ENCODE measurements at regions not wholly inside any gene's neighbourhood (a gene's known extent, or its start where the extent isn't known, plus 50 kb on each side); places are given as distances from the start of the nearest gene placed in this dataset.

DNA sequence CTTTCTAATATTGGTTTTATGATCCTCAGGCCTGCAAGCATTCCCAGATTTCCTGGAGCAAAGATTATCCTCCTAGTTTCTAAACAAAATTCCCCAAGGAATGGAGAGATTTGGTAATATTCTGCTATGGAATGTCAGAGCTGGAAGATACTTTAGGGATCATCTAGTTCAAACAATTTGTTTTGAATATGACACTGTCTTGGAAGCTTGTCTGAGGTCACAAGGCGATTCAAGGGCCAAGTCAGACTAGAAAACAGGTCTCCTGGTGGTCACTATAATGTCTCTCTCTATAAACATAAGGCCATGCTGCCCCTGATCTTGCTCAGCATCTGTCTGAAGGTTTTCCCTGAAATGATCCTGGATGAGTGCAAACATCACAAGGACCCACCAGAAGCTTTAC, 143.4 kb upstream of the BCL6 start:
- no TSS peak for BruUV-seq (replicated peaks)
- TF ChIP-seq TCF7L2 (IDR thresholded peaks at IDR 0.05; ENCODE audit: low read depth, low read length): no peak
- TF ChIP-seq POLR2AphosphoS5 (IDR thresholded peaks at IDR 0.05; ENCODE audit: low read depth, low read length): no peak
- TF ChIP-seq, protein P1, sequence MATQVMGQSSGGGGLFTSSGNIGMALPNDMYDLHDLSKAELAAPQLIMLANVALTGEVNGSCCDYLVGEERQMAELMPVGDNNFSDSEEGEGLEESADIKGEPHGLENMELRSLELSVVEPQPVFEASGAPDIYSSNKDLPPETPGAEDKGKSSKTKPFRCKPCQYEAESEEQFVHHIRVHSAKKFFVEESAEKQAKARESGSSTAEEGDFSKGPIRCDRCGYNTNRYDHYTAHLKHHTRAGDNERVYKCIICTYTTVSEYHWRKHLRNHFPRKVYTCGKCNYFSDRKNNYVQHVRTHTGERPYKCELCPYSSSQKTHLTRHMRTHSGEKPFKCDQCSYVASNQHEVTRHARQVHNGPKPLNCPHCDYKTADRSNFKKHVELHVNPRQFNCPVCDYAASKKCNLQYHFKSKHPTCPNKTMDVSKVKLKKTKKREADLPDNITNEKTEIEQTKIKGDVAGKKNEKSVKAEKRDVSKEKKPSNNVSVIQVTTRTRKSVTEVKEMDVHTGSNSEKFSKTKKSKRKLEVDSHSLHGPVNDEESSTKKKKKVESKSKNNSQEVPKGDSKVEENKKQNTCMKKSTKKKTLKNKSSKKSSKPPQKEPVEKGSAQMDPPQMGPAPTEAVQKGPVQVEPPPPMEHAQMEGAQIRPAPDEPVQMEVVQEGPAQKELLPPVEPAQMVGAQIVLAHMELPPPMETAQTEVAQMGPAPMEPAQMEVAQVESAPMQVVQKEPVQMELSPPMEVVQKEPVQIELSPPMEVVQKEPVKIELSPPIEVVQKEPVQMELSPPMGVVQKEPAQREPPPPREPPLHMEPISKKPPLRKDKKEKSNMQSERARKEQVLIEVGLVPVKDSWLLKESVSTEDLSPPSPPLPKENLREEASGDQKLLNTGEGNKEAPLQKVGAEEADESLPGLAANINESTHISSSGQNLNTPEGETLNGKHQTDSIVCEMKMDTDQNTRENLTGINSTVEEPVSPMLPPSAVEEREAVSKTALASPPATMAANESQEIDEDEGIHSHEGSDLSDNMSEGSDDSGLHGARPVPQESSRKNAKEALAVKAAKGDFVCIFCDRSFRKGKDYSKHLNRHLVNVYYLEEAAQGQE (IDR thresholded peaks at IDR 0.05; ENCODE audit: insufficient read depth in 1 of 2, low read depth in 2 of 2, low read length in 1 of 2): no peak
- TF ChIP-seq SIN3A (IDR thresholded peaks at IDR 0.05; ENCODE audit: borderline replicate concordance, insufficient read depth, low read depth, low read length): no peak
- TF ChIP-seq, protein P2, sequence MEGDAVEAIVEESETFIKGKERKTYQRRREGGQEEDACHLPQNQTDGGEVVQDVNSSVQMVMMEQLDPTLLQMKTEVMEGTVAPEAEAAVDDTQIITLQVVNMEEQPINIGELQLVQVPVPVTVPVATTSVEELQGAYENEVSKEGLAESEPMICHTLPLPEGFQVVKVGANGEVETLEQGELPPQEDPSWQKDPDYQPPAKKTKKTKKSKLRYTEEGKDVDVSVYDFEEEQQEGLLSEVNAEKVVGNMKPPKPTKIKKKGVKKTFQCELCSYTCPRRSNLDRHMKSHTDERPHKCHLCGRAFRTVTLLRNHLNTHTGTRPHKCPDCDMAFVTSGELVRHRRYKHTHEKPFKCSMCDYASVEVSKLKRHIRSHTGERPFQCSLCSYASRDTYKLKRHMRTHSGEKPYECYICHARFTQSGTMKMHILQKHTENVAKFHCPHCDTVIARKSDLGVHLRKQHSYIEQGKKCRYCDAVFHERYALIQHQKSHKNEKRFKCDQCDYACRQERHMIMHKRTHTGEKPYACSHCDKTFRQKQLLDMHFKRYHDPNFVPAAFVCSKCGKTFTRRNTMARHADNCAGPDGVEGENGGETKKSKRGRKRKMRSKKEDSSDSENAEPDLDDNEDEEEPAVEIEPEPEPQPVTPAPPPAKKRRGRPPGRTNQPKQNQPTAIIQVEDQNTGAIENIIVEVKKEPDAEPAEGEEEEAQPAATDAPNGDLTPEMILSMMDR (IDR thresholded peaks at IDR 0.05): no peak
- in situ Hi-C loops (cut with HindIII; ENCODE audit: low pct_unique_long_range_greater_than_20kb, low sequenced_read_pairs): no loop called here
- Histone ChIP-seq H3K27ac (ENCODE audit: low read length) (no peak overlapping the region), H3K9me3 (ENCODE audit: control insufficient read depth, insufficient read depth, low read depth, low read length) (no peaks in the 10 kb centered on the region), H3K4me3 (ENCODE audit: low read depth in 2 of 2, low read length in 2 of 2) (no peak overlapping the region), H3K4me1 (ENCODE audit: control insufficient read depth, insufficient read depth, low read length) (no peaks in the 10 kb centered on the region), H3K36me3 (ENCODE audit: control insufficient read depth, insufficient read depth, low read length) (no peaks in the 10 kb centered on the region), H3K27me3 (ENCODE audit: control insufficient read depth, insufficient read depth, low read length) (no peaks in the 10 kb centered on the region)
- intact Hi-C loops (cut with micrococcal nuclease; ENCODE audit: unreplicated experiment): no loop called here
- POLR2A ChIA-PET: no interaction called here
- ATAC-seq (no peak), DNase-seq (ENCODE audit: low read depth, low spot score) (no peak)
- CTCF ChIA-PET: no interaction called here

GRCh38 chr3:187889106-187889505, 143.8 kb upstream of the BCL6 start:
- BruUV-seq (replicated peaks): no TSS peak
- intact Hi-C loops (cut with micrococcal nuclease; ENCODE audit: unreplicated experiment): no loop called here

More at GRCh38 chr3:187889106-187889505, 143.8 kb upstream of the BCL6 start:
- H3K4me1 ChIP-seq (ENCODE audit: control insufficient read depth, insufficient read depth, low read length): no peaks in the 10 kb centered on the region
- no peaks in the 10 kb centered on the region for H3K27me3 ChIP-seq (ENCODE audit: control insufficient read depth, insufficient read depth, low read length)
- no peaks in the 10 kb centered on the region for H3K36me3 ChIP-seq (ENCODE audit: control insufficient read depth, insufficient read depth, low read length)
- ChIA-PET CTCF (no interaction called here), POLR2A (no interaction called here)
- TF ChIP-seq POLR2AphosphoS5 (IDR thresholded peaks at IDR 0.05; ENCODE audit: low read depth, low read length) (no peak), TCF7L2 (IDR thresholded peaks at IDR 0.05; ENCODE audit: low read depth, low read length) (no peak), SIN3A (IDR thresholded peaks at IDR 0.05; ENCODE audit: borderline replicate concordance, insufficient read depth, low read depth, low read length) (no peak)
- TF ChIP-seq, protein P2 (IDR thresholded peaks at IDR 0.05): no peak
- TF ChIP-seq, protein P1 (IDR thresholded peaks at IDR 0.05; ENCODE audit: insufficient read depth in 1 of 2, low read depth in 2 of 2, low read length in 1 of 2): no peak
- H3K9me3 ChIP-seq (ENCODE audit: control insufficient read depth, insufficient read depth, low read depth, low read length): no peaks in the 10 kb centered on the region
- ATAC-seq (peak; percentile 21; the same call in 1 of the 2 replicates), DNase-seq (ENCODE audit: low read depth, low spot score) (no peak)
- H3K4me3 ChIP-seq (ENCODE audit: low read depth in 2 of 2, low read length in 2 of 2): no peak overlapping the region
- H3K27ac ChIP-seq (ENCODE audit: low read length): peak overlapping the region; percentile 71; the same call in 1 of the 2 replicates
- in situ Hi-C loops (cut with HindIII; ENCODE audit: low pct_unique_long_range_greater_than_20kb, low sequenced_read_pairs): no loop called here

Data from Panc1 (cell line).